Non-pigmented ciliary epithelial cell (primary cell): ENCODE measurements at regions not wholly inside any gene's neighbourhood (a gene's known extent, or its start where the extent isn't known, plus 50 kb on each side); places are given as distances from the start of the nearest gene placed in this dataset.

Experiments
- DNase-seq: peaks from one replicate; pipeline ENCODE4 v3.0.0-alpha.2; 2010; ENCODE audit warnings: low read depth

DNA sequence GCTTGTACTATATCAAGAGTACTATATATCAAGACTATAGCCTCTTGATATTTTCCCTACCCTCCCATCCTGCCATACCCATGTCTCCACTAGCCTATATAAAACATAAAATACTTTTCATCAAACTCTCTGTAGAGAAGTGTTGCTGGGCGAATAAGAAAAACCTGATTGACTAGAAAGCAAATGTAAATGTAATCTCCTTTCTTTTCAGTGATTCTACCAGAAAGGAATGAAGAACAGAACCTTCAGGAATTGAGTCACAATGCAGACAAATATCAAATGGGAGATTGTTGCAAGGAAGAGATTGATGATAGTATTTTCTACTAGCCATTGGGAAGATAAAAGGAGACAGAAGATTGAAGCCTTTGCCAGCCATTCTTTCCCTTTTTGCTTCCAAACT, 89.2 kb downstream of the KCNRG start:
- no peak for DNase-seq

DNA sequence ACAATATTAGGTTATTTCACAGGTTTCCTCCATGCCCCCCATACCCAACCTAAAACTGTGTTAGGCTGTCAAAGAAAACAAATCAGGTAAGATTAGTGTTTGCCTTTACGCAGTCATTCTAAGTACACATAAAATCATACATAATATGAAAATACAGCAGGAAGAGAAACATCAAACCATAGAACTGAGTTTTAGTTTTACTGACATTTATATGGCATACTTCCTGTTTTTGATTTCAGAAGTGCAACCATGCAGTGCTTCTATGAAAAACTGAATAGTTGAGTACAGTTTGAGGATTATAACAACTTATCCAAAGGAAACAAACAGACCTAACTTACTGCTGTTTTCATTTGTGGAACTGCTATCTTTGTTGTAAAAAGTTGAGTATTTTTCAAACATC, 91.3 kb downstream of the KCNRG start:
- DNase-seq, result no peak

DNA sequence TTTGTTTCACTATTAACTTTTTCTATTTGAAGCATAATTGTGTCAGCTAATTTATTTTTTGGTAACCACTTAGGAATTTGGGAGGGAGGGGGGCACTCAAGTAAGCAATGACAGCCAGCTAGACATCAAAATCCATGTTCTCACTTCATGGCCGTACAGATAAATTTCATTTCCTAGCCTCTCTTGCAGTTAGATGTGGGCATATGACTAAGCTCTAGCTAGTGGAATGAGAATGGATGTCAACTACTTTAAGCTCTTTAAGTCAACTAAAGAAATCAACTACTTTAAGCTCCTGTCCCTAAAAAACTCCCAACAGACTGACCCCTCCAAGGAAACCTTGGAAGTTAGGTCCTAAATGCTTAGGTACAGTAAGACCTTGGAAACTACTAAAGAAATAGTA, 92.0 kb downstream of the KCNRG start:
- DNase-seq, result no peak

DNA sequence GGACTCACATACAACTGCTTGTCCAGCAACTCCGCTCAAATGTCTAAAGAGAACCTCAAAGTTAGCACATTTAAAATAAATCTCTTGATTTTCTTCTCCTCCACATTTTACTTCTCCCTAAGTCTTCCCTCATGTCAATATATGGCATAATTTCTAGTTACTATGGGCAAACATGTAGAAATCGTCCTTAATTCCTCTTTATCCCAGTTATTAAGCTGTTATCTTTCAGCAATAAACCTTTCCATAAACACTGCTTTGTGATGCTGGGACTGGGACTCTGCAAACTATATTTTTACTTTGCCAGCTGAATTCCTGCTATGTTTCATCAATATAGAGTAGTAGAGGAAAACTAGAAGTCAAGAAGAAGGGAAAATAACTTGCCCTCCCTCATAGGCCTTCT, 99.7 kb downstream of the KCNRG start:
- no peak for DNase-seq

DNA sequence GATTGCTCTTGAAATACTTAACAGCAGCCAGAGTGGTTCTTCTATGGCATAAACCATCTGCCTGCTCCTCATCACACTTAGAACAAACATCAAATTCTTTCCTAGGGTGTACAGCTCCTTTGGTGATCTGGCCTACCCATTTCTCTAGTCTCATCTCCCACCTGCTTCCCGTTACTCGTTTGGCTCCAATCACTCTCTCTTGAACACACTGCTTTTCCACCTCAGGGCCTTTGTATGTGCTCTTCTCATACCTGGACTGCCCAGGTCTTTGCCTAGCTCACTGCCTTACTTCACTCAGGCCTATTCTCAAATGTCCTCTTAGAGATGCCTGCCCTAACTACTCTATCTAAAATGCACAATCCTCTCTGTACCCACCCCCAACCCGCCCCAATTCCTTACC, 100.5 kb downstream of the KCNRG start:
- DNase-seq, result no peak

DNA sequence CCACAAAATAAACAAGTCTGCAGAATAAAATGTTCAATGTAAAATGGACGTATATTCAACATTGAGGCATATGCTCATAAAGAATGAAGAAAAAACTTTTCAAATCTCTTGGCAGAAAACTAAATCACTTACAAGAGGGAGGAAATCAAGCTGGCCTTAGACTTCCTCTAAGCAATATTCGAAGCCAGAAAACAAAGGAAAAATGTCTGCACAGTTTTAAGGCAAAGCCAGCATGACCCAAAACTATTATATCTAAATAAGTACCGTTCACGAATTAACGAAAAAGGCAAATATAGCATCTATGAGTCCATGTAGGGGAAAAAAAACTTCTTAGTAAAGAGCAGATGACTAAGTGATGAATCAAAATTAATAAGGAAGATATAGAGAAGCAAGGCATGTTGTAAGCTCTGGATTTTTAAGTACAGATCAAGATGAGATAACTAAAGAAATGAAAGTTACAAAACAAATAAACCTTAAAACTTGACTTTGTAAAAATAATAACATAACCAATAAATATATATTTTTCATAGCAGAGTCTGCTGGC, 101.3 kb downstream of the KCNRG start:
- no peak for DNase-seq

DNA sequence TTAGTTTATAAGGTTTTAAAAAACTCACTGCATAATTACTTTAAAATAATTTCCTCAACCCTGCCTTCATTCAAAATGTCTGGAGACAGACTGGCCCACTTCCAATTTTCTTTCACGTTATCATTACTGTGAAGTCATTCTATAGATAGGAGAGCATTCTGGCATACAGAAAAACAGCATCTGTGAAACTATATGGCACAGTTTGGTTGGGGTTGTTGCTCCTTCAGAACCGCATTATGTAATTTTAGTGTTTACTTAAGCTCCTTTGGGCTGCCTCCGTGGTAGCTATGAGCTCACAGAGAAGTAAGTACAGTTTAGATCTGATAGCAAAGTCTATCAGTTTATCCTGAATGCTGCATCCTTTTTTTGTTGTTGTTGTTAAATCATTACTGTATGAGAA, 104.3 kb downstream of the KCNRG start:
- DNase-seq, result no peak

DNA sequence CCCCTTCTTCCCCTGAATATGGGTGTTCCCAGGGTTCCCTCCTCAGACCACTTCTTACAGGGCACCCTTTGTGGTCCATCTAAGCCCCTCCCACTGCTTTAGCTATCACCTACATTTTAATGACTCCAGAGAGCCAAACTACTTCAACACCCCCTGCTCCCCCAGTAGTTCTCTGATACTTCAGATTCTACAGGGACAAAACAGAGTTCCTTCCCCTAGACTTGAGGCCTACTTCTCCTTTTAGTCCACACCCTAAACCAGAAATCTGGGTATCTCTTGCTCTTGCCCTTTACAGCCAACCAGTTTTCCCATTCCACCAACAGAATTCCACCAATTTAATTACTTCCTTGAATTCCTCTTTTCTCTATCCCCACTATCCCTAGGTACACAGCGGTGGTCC, 107.2 kb downstream of the KCNRG start:
- no peak for DNase-seq

DNA sequence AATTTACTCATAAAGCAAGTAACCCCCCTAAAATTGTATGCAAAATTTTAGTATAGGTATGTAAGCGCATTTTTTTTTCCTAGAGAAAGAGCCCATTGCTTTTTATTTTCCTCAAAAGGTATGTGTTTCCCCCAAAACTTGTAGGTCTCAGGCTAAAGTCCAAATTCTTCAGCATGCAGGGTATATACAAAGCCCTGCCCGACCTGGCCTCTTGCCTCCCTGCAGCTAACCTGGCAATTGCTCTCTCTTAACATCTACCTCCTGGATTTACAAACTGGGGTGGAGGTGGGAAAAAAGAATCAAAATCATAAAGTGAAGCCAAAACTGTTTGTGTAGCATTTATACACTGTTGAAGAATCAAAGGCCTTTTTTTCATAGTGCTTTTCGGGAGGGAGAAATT, 107.8 kb downstream of the KCNRG start:
- DNase-seq, result no peak

DNA sequence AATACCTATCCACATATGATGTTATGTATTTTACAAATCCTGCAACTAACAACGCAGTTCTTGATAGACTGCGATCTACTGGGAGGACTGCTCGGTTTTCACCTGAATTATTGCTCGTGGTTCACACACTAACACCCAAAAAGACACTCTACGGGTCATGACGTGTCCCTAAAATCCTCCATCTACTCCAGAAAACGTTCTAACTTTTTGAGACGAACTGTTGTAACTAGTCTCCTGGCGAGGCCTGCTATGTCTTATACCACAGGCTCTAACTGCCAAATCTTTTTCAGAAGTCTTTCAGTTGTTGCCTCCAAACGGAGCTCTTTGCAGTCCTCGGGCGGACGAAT, 108.2 kb downstream of the KCNRG start:
- no peak for DNase-seq

DNA sequence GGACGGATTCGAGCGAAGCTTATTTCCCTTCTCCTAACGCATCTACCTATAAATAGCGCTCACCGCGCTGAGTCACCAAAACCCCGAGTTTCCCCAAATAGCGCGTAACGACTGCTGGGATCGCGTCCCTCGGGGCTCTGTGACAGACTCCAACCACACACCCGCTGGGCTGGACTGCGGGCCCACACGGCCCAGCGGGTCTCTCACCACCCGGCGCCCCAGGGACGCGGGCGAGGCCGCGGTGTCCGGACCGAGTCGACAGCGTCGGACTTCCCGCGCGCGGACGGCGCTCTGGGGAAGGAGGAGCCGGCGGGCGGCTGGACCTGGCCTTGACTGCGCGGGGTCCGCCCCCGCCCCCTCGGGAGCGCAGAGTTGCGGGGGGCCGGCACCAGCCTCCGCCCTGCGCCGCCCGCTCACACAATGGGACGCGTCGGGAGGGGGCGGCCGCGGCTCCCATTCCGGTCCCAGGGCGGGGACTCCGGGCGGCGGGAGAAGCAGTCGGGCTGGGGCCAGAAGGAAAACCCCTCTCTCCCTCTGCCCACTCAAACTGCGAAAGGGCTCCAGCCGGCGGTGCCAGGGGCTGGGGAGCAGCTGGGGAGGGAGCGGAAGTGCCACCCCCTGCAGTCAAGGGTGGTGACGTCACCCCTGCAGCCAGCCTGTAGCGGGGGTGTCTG, 108.8 kb downstream of the KCNRG start:
- peak; percentile 76 for DNase-seq

DNA sequence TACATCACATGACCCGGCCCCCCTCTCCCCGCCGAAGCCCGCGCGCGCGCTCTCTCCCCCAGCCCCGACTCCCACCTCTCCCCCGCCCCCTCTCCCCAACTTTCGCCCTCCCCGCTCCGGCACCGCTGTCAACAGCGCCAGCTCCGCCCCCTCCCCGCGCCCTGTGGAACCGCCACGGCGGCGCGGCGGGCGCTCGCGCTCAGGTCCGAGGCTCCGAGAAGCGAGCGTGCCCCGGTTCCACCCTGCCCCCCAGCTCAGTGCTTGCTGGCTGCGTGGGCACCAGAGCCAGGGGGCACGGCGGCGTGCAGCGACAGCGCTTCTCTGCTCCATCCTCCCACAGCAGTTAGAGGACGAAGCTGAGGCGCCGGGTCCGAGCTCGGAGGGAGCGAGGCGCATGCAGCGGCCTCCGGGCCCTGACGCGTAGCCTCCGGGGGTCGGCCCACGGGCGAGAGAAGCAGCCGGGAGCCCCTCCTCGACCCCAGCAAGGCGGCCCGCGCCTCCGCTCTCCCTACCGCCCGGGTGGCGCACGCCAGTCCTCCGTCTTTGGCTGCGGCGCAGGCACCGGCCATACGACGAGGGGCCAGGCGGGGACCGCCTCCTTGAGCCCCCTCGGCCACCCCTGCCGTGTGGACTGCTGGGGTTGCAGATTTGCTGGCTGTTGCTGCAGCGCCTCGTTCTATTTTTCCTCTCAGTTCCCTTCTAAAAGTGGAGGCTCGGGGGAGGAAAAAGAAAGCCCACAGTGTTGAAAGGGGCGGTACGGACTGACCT, 109.5 kb downstream of the KCNRG start:
- DNase-seq, result no peak

DNA sequence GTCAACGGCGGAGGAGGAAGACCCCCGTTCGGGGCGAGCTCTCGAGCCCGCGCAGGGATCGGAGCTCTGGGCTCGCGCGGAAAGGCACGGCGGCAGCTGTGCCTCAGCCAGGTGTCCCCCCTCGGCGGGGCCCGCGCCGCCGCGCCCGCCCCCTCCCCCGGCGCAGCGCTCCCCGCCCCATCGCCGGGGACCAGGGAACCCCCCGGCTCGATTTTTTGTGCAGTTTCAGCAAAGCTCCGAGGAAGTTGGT, 110.0 kb downstream of the KCNRG start:
- no peak for DNase-seq

DNA sequence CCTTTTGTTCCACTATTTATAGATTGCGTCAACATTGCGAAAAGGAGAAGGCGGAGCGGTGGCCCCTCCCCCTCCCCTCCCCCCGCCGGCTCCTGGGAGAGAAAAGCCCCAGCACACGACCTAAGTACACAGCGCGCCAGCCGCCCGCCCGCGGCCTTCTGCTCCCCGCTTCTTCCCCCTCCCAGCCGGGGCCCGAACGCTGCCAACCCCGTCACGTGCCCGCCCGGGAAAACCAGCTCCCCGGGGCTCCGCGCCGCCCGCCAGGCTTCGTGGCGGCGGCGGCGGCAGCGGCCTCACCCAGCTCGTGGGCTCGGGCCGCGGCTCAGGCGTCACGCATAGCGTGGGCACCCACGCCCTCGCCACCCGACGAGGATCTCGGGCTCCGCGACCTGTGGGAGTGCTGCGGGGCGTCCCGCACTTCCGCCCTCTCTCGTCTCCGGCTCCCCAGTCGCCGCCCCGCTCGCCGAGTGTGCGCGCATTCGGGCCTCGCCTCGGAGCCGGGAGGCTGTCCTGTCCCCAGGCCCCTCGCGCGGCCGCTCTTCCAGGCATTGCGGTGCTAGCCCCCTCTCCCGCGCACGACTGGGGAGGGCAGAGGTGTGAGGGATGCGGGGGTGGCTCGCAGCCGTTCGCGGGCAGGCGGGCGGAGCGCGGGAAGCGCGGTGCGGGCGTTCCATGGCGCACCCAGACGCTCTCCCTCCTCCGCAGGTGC, 110.5 kb downstream of the KCNRG start:
- DNase-seq, result no peak

DNA sequence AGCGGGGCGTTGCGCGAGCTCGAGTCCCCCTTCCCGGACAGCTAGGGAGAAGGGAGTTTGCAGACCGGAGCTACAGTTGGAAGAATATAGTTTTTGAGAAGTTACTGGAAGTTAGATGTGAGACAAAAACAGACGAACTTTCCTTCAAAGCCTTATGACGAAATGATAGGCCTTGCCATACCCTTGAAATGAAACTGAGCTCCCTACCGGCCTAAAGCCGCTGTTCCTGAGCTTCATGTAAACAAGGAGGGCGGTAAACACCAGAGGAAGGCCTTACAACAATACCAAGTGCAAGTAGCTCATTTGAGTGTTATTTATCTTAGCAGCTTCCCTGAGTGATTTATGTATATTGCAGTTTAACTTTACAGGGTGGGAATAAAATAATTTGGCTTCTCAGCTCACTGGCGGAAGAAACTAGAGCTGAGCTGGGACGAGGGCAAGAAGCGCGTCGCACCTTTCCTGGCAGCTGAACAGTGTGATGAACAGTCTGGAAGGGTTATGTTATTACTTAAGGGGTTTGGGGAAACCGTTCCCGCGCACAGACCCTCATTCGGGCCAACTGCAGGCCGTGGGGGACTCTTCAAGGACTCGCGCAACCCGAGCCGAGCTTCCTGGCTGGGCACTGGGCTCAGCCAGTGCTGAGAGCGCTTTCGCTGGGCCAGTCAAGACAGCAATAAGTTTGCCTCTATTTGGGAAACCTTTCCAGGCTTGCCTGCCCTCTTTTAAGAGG, 111.2 kb downstream of the KCNRG start:
- no peak for DNase-seq

DNA sequence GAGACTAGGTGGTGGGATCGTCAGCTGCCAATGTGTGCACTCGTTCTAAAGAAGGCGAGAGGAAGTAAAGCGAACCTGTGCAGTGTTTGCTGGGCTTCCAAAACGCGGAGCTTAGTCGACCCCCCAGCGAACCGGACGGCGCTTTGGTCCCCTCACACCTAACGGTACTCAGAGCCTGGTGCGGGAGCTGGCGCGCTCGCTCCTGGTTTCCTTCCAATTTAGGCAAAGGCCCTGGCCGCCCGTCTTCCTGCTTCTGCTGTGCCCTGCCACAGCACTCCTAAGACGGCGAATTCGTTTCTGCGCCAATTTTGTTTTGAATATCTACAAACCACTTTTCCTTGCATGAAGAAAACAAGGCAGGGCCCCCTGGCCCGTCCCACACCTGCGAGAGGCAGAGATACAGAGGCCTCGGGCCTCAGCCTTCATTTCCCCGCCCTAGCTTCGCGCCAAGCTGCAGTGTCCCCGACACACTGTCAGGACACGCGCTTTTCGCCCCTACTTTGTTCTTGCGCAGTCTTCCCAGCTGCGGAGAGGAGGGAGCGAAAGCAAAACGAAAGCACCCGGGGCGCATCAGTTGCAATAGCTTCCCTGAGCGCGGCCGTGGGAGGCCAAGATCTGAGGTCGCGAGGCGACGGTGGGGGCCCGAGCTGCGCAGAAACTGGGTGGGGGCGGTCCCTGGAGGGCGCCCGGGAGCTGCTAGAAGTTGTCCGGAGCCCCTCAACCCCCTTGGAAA, 111.9 kb downstream of the KCNRG start:
- DNase-seq, result no peak

DNA sequence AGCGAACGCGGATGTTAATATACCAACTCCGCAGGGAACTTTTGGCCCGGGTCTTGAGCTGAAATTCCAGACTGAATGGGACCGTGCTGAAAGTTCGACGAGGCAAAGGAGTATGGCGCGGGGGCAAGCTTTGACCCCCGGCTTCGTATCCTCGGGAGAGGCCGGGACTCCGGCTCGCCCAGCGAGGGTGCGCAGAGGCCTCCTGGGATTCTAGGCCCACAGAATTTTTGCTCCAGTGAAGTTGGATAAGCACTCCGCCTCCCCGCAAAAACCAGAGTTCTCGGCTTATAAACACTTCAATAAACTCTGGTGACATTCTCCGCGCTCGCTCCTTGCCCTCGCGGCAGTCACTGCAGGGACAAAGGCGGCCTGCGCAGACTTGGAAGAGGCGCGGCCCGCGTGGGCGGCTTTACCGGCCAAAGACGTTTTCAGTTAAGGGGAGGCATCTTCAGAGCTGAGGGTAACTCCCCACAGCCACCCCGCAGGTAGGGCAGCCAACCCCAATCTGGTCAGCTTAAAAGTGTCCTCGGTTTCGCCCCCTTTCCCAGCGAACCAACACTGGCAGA, 112.6 kb downstream of the KCNRG start:
- DNase-seq, result no peak

DNA sequence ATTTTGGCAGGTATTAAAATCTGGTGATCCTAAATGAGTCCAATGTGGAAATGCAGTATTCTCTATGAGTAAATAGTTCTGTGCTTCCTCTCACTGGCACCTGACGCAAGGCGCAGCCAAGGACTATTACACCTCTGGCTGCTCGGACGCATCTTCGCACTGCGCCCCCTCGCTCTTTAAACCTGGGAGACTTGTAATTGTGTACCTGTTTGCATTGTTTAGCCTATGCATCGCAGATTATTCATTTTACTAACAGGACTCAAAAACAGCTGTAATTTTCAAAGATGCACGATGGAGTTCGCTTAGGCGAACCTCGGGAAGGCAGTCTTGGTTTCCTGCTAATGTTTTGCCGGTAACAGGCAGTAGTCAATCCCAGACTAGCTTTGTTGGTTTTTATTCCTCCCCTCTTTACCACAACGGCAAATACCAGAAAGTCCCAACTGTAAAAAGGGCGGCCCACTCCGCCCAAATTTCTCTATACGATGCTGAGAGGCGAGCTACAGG, 113.2 kb downstream of the KCNRG start:
- DNase-seq, result no peak

DNA sequence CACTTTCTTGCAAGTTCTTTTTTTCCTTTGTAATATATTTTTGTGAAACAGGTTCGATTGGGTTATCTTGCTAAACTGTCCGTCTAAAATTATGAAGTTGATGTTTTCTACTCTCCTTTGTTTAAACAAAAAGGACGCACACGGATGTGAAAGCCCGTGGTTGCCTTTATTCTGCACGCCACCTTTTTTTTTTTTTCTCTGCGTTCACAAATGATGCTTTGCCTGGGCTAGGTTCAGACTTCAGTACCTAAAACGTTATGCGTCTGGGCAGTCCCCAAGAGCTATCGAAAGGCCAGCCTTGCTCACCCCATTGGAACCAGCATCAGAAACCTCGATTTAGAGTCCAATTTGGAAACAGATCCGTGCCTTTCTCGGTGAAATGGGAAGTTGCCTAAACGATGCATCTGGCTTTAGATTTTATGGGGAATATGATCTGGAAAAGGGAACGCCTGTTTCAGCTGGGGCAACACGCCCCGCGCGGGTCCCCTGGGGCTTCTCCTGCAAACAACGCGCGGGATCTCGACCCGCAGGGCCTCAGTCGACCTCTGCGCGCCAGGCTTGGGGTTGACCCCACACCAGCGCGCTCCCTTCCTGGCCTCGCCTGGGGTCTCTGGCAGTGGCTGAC, 113.9 kb downstream of the KCNRG start:
- DNase-seq, result no peak

DNA sequence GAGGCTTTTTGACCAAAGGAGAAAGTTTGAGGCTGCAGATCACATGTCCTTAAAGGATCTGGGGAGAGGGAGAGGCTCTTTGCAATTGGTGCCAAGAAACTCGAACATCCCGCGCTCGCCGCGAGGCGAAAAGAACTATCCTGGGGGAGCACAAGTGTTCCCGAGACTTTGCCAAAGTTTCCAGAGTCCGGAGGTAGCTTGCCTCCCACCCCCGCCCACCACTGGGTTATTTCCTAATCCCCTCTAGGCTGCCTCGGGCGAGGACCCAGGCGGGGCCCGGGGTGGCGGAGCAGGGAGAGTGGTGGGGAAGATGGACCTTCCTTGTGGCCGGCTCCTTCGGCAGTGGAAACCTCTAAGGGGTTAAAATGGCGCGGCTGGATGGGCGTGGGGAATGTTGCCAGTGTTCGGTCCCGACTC, 114.5 kb downstream of the KCNRG start:
- no peak for DNase-seq
